Loucy (cell line): ENCODE measurements at regions not wholly inside any gene's neighbourhood (a gene's known extent, or its start where the extent isn't known, plus 50 kb on each side); places are given as distances from the start of the nearest gene placed in this dataset.

Experiments used
- H2AFZ ChIP-seq: fragments of 200-600 bp; sonication (generic); 2 replicates; pipeline ENCODE4 v1.6.0; 2016; ENCODE audit warnings: antibody characterized with exemption, mild to moderate bottlenecking, low read length, moderate library complexity
- H3F3A ChIP-seq: fragments of 200-600 bp; 2 replicates; pipeline ENCODE4 v1.6.0; 2016; ENCODE audit warnings: antibody characterized with exemption, low read depth, mild to moderate bottlenecking
- H3K27me3 ChIP-seq: fragments of 200-600 bp; sonication (generic); 2 replicates; pipeline ENCODE4 v1.6.1; 2014; ENCODE audit warnings: low read length, mild to moderate bottlenecking; ENCODE audit not compliant: insufficient read depth, poor library complexity, severe bottlenecking
- H3K36me3 ChIP-seq: fragments of 200-600 bp; sonication (generic); 2 replicates; pipeline ENCODE4 v1.6.1; 2016; ENCODE audit warnings: low read length; ENCODE audit not compliant: insufficient read depth
- H3K4me1 ChIP-seq: fragments of 200-600 bp; sonication (generic); 2 replicates; pipeline ENCODE4 v1.5.1; 2014; ENCODE audit warnings: low read length, mild to moderate bottlenecking; ENCODE audit not compliant: insufficient read depth, poor library complexity, severe bottlenecking
- H3K4me2 ChIP-seq: fragments of 200-600 bp; sonication (generic); 2 replicates; pipeline ENCODE4 v1.6.0; 2014; ENCODE audit warnings: antibody characterized with exemption, low read length, low read depth, mild to moderate bottlenecking; ENCODE audit not compliant: poor library complexity, severe bottlenecking
- H3K4me3 ChIP-seq: fragments of 200-600 bp; sonication (generic); 2 replicates; pipeline ENCODE4 v1.5.1; 2014; ENCODE audit warnings: low read length, mild to moderate bottlenecking, mixed read lengths; ENCODE audit not compliant: poor library complexity, severe bottlenecking
- H3K79me2 ChIP-seq: fragments of 200-600 bp; sonication (generic); 2 replicates; pipeline ENCODE4 v1.6.1; 2014; ENCODE audit warnings: low read length; ENCODE audit not compliant: insufficient read depth
- H3K9ac ChIP-seq: fragments of 200-600 bp; sonication (generic); 2 replicates; pipeline ENCODE4 v1.6.0; 2014; ENCODE audit warnings: mild to moderate bottlenecking, low read depth, low read length, moderate library complexity; ENCODE audit not compliant: poor library complexity, severe bottlenecking
- H3K9me2 ChIP-seq: fragments of 200-600 bp; sonication (generic); replicated peaks from 2 replicates; pipeline ENCODE4 v1.6.1; 2016; ENCODE audit warnings: low read depth, low read length, mixed read lengths
- H3K9me3 ChIP-seq: fragments of 200-600 bp; sonication (generic); 2 replicates; pipeline ENCODE4 v1.6.1; 2014; ENCODE audit warnings: mild to moderate bottlenecking, antibody characterized with exemption, low read length, low read depth; ENCODE audit not compliant: insufficient read depth
- H4K20me1 ChIP-seq: fragments of 200-600 bp; sonication (generic); 2 replicates; pipeline ENCODE4 v1.6.0; 2014; ENCODE audit warnings: antibody characterized with exemption, low read length, mild to moderate bottlenecking; ENCODE audit not compliant: insufficient read depth, poor library complexity, severe bottlenecking
- CTCF ChIP-seq: fragments of 200-600 bp; sonication (generic); conservative IDR thresholded peaks from 2 replicates; pipeline ENCODE4 v1.5.1; 2014; ENCODE audit warnings: mild to moderate bottlenecking, antibody characterized with exemption, low read length
- EZH2phosphoT487 ChIP-seq: fragments of 200-600 bp; IDR thresholded peaks from 2 replicates; pipeline ENCODE4 v1.6.1; 2018; ENCODE audit warnings: antibody characterized with exemption, mild to moderate bottlenecking, moderate library complexity, borderline replicate concordance

GRCh38 chr1:191022856-191023255 lies 545.2 kb upstream of the BRINP3 start:
- Histone ChIP-seq H3K9ac (no peak overlapping the region), H3K27me3 (no peaks in the 10 kb centered on the region), H3K9me2 (no peaks in the 10 kb centered on the region), H3K36me3 (no peaks in the 10 kb centered on the region), H3K4me3 (no peak overlapping the region), H3F3A (no peaks in the 10 kb centered on the region), H3K9me3 (no peaks in the 10 kb centered on the region), H3K79me2 (no peaks in the 10 kb centered on the region), H3K4me1 (no peaks in the 10 kb centered on the region), H2AFZ (no peak overlapping the region), H4K20me1 (no peaks in the 10 kb centered on the region), H3K4me2 (no peak overlapping the region)
- TF ChIP-seq EZH2phosphoT487 (no peak), CTCF (no peak)

GRCh38 chr1:191025896-191026642 lies 548.4 kb upstream of the BRINP3 start:
- Histone ChIP-seq H3K4me3 (no peak overlapping the region), H3K9ac (no peak overlapping the region), H3K9me2 (no peaks in the 10 kb centered on the region), H3K4me2 (no peak overlapping the region), H3K9me3 (no peaks in the 10 kb centered on the region), H3F3A (no peaks in the 10 kb centered on the region), H3K27me3 (no peaks in the 10 kb centered on the region), H3K4me1 (no peaks in the 10 kb centered on the region), H3K36me3 (no peaks in the 10 kb centered on the region), H3K79me2 (no peaks in the 10 kb centered on the region), H4K20me1 (no peaks in the 10 kb centered on the region), H2AFZ (no peak overlapping the region)
- TF ChIP-seq EZH2phosphoT487: no peak
- TF ChIP-seq CTCF: no peak

GRCh38 chr1:191026828-191027227 lies 549.2 kb upstream of the BRINP3 start:
- Histone ChIP-seq H2AFZ (no peak overlapping the region), H3K9me3 (no peaks in the 10 kb centered on the region), H3F3A (no peaks in the 10 kb centered on the region), H4K20me1 (no peaks in the 10 kb centered on the region), H3K4me1 (no peaks in the 10 kb centered on the region), H3K4me3 (no peak overlapping the region), H3K36me3 (no peaks in the 10 kb centered on the region), H3K79me2 (no peaks in the 10 kb centered on the region), H3K9me2 (no peaks in the 10 kb centered on the region), H3K9ac (no peak overlapping the region), H3K27me3 (no peaks in the 10 kb centered on the region), H3K4me2 (no peak overlapping the region)
- TF ChIP-seq CTCF (no peak), EZH2phosphoT487 (no peak)
